OCI-LY7 (cell line): ENCODE measurements at regions not wholly inside any gene's neighbourhood (a gene's known extent, or its start where the extent isn't known, plus 50 kb on each side); places are given as distances from the start of the nearest gene placed in this dataset.

Experiments used
- CTCF ChIP-seq: fragments of 200-600 bp; sonication (generic); conservative IDR thresholded peaks from 2 replicates; pipeline ENCODE4 v1.5.1; 2014; ENCODE audit warnings: mild to moderate bottlenecking, antibody characterized with exemption, low read length, moderate library complexity, mixed read lengths
- EZH2phosphoT487 ChIP-seq: fragments of 200-600 bp; sonication (generic); IDR thresholded peaks from 2 replicates; pipeline ENCODE4 v1.6.1; 2018; ENCODE audit warnings: low read depth, borderline replicate concordance, mild to moderate bottlenecking, mixed run types, antibody characterized with exemption, low read length, moderate library complexity, mixed read lengths

- TF ChIP-seq CTCF: no peak
- no peak for TF ChIP-seq EZH2phosphoT487
These were observed 67.8 kb upstream of the TMCC3 start for GRCh38 chr12:94718114-94718513.
